Hepatocyte (in vitro differentiated cells): ENCODE measurements at regions not wholly inside any gene's neighbourhood (a gene's known extent, or its start where the extent isn't known, plus 50 kb on each side); places are given as distances from the start of the nearest gene placed in this dataset.

Experiments
- CTCF ChIP-seq: fragments of 200-600 bp; sonication (generic); IDR thresholded peaks from 2 replicates; pipeline ENCODE4 v1.5.1; 2016; ENCODE audit warnings: antibody characterized with exemption, mild to moderate bottlenecking; ENCODE audit not compliant: poor library complexity
- EZH2 ChIP-seq: fragments of 200-600 bp; sonication (generic); IDR thresholded peaks from 2 replicates; pipeline ENCODE4 v1.6.1; 2016; ENCODE audit warnings: antibody characterized with exemption, mild to moderate bottlenecking, borderline replicate concordance
- EZH2phosphoT487 ChIP-seq: fragments of 200-600 bp; sonication (generic); IDR thresholded peaks from one replicate; pipeline ENCODE4 v1.6.1; 2018; ENCODE audit warnings: antibody characterized with exemption, mild to moderate bottlenecking, low read depth, moderate library complexity; ENCODE audit not compliant: unreplicated experiment, severe bottlenecking

- no peak for TF ChIP-seq EZH2
- TF ChIP-seq CTCF, result no peak
- no peak for TF ChIP-seq EZH2phosphoT487
Measured at GRCh38 chr6:15947436-15947835, 181.4 kb upstream of the MYLIP start.
